ENCODE measurements at regions not wholly inside any gene's neighbourhood (a gene's known extent, or its start where the extent isn't known, plus 50 kb on each side); places are given as distances from the start of the nearest gene placed in this dataset.

DNA sequence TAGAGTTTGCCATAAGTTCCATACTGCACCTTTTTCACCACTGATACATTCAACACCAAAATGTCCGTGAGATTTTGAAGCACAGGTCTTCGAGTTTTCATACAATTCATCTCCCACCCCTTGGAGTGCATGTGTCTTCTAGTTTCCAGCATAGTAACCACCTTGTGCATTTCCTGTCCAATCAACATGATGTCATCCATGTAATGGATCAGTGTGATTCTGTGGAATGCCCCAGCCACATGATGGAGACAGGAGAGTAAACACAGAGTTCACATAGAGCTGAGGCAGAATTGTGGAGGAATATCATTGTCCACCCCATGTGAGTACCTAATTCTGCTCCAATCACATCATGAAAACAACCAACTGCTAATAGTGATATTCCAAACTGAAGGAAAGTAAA, 441.5 kb upstream of the CDH6 start:
- Histone ChIP-seq H3K4me3 (no peak overlapping the region), H3K36me3 (ENCODE audit: insufficient read depth) (no peaks in the 10 kb centered on the region), H3K4me2 (no peak overlapping the region), H3K27ac (ENCODE audit: low read depth) (no peak overlapping the region), H3F3A (replicated peaks; ENCODE audit: low read depth) (no peaks in the 10 kb centered on the region), H3K9me2 (ENCODE audit: insufficient read depth) (peaks cover 20% of the 10 kb centered on the region), H3K79me2 (replicated peaks; ENCODE audit: insufficient read depth) (no peaks in the 10 kb centered on the region), H3K4me1 (ENCODE audit: insufficient read depth) (no peaks in the 10 kb centered on the region), H2AFZ (no peak overlapping the region), H3K27me3 (ENCODE audit: insufficient read depth) (no peaks in the 10 kb centered on the region), H4K20me1 (replicated peaks; ENCODE audit: insufficient read depth) (no peaks in the 10 kb centered on the region)
- no peak overlapping the region for H3K4me3 Mint-ChIP-seq
- ATAC-seq (no peak), DNase-seq (ENCODE audit: low spot score) (no peak)
- no peak for TF ChIP-seq EZH2phosphoT487 (IDR thresholded peaks at IDR 0.05; ENCODE audit: unreplicated experiment)
- no peak for TF ChIP-seq ZNF331 (CRISPR knock-in tag; IDR thresholded peaks at IDR 0.05; ENCODE audit: low read depth)
- no peak for TF ChIP-seq EZH2 (IDR thresholded peaks at IDR 0.05; ENCODE audit: low read depth, unreplicated experiment)
- no peak for TF ChIP-seq STAT1 (IDR thresholded peaks at IDR 0.05; ENCODE audit: unreplicated experiment)
- TF ChIP-seq ZNF114 (CRISPR knock-in tag; IDR thresholded peaks at IDR 0.05), result no peak
- peaks cover 1% of the 10 kb centered on the region for H3K27me3 Mint-ChIP-seq (ENCODE audit: insufficient read depth, low read depth, poor library complexity)
- no peaks in the 10 kb centered on the region; the same call in 2 of the 3 replicates for H3K9me3 Mint-ChIP-seq
- H3K4me1 Mint-ChIP-seq, result no peaks in the 10 kb centered on the region
- H3K27ac Mint-ChIP-seq, result no peak overlapping the region
- H3K36me3 Mint-ChIP-seq (ENCODE audit: low read depth), result no peaks in the 10 kb centered on the region

GRCh38 chr5:30749971-30750370, 443.5 kb upstream of the CDH6 start:
- Mint-ChIP-seq H3K4me3 (no peak overlapping the region), H3K36me3 (ENCODE audit: low read depth) (no peaks in the 10 kb centered on the region), H3K27ac (no peak overlapping the region), H3K4me1 (no peaks in the 10 kb centered on the region), H3K9me3 (no peaks in the 10 kb centered on the region; the same call in 2 of the 3 replicates), H3K27me3 (ENCODE audit: insufficient read depth, low read depth, poor library complexity) (peaks cover 1% of the 10 kb centered on the region)
- Histone ChIP-seq H3F3A (replicated peaks; ENCODE audit: low read depth) (no peaks in the 10 kb centered on the region), H4K20me1 (replicated peaks; ENCODE audit: insufficient read depth) (no peaks in the 10 kb centered on the region), H3K36me3 (ENCODE audit: insufficient read depth) (no peaks in the 10 kb centered on the region), H3K27me3 (ENCODE audit: insufficient read depth) (no peaks in the 10 kb centered on the region), H3K4me2 (no peak overlapping the region), H3K4me1 (ENCODE audit: insufficient read depth) (no peaks in the 10 kb centered on the region), H3K27ac (ENCODE audit: low read depth) (no peak overlapping the region), H3K9me2 (ENCODE audit: insufficient read depth) (peaks cover 20% of the 10 kb centered on the region), H3K79me2 (replicated peaks; ENCODE audit: insufficient read depth) (no peaks in the 10 kb centered on the region), H2AFZ (no peak overlapping the region), H3K4me3 (no peak overlapping the region)
- DNase-seq (ENCODE audit: low spot score) (no peak), ATAC-seq (no peak)
- TF ChIP-seq EZH2phosphoT487 (IDR thresholded peaks at IDR 0.05; ENCODE audit: unreplicated experiment) (no peak), JUNB (IDR thresholded peaks at IDR 0.05; ENCODE audit: unreplicated experiment) (no peak), CTCF (conservative IDR thresholded peaks at IDR 0.05; ENCODE audit: low read depth in 2 of 2) (no peak), STAT1 (IDR thresholded peaks at IDR 0.05; ENCODE audit: unreplicated experiment) (no peak), CREB1 (CRISPR knock-in tag; IDR thresholded peaks at IDR 0.05; ENCODE audit: low read depth) (no peak), POLR2AphosphoS5 (IDR thresholded peaks at IDR 0.05; ENCODE audit: low read depth) (no peak), ZNF114 (CRISPR knock-in tag; IDR thresholded peaks at IDR 0.05) (no peak), EZH2 (IDR thresholded peaks at IDR 0.05; ENCODE audit: low read depth, unreplicated experiment) (no peak), NANOG (IDR thresholded peaks at IDR 0.05; ENCODE audit: borderline replicate concordance) (no peak), ZNF331 (CRISPR knock-in tag; IDR thresholded peaks at IDR 0.05; ENCODE audit: low read depth) (no peak), REST (IDR thresholded peaks at IDR 0.05; ENCODE audit: unreplicated experiment) (no peak)
- TF ChIP-seq, protein P1, sequence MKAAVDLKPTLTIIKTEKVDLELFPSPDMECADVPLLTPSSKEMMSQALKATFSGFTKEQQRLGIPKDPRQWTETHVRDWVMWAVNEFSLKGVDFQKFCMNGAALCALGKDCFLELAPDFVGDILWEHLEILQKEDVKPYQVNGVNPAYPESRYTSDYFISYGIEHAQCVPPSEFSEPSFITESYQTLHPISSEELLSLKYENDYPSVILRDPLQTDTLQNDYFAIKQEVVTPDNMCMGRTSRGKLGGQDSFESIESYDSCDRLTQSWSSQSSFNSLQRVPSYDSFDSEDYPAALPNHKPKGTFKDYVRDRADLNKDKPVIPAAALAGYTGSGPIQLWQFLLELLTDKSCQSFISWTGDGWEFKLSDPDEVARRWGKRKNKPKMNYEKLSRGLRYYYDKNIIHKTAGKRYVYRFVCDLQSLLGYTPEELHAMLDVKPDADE (IDR thresholded peaks at IDR 0.05), result no peak

Data from GM23338 (cell line).